Left lung (tissue), 4 donors: ENCODE measurements at regions not wholly inside any gene's neighbourhood (a gene's known extent, or its start where the extent isn't known, plus 50 kb on each side); places are given as distances from the start of the nearest gene placed in this dataset.

Experiments used
- ATAC-seq: fragments of 200-7000 bp; cut with Tn5 transposase; one replicate; pipeline ENCODE4 v1.9.1; 2020; ENCODE audit warnings: moderate library complexity
- DNase-seq, 4 donors: peaks; one replicate each; pipeline ENCODE4 v3.0.0-alpha.2; 2013 to 2020
- H3K27ac ChIP-seq, 2 donors: fragments of 200-600 bp; sonication (generic) in 1 of 2; one replicate each; pipeline versions ENCODE4 v1.5.0 to v1.8.0; 2020 to 2021
- H3K27me3 ChIP-seq, 2 donors: fragments of 200-600 bp; sonication (generic) in 1 of 2; one replicate each; pipeline versions ENCODE4 v1.5.0 to v1.8.0; 2020 to 2021
- H3K36me3 ChIP-seq, 2 donors: fragments of 200-600 bp; sonication (generic) in 1 of 2; one replicate each; pipeline versions ENCODE4 v1.5.0 to v1.8.0; 2020 to 2021
- H3K4me1 ChIP-seq, 2 donors: fragments of 200-600 bp; one replicate each; pipeline ENCODE4 v1.8.0; 2021
- H3K4me3 ChIP-seq, 2 donors: fragments of 200-600 bp; sonication (generic) in 1 of 2; one replicate each; pipeline versions ENCODE4 v1.5.0 to v1.8.0; 2020 to 2021; ENCODE audit warnings: mild to moderate bottlenecking in 1 of 2
- H3K9me3 ChIP-seq, 2 donors: fragments of 200-600 bp; sonication (generic) in 1 of 2; one replicate each; pipeline versions ENCODE4 v1.5.0 to v1.8.0; 2020 to 2021
- CTCF ChIP-seq, 2 donors: fragments of 200-600 bp; sonication (generic) in 1 of 2; IDR thresholded peaks; one replicate each; pipeline versions ENCODE4 v1.5.0 to v1.8.0; 2021; ENCODE audit warnings: antibody characterized with exemption in 2 of 2
- intact Hi-C, 2 donors: fragments of 100-400 bp; cut with DNase I; formaldehyde crosslinking; loops; one replicate each; pipeline versions ENCODE4 v1.11.2 to v1.14.2; 2022
- donor health status: DM: no; HTN: yes; CAD: no.
- donor health status: DM: no; HTN: no; CAD: no.

- Histone ChIP-seq H3K4me1 (peaks cover 0 to 3% of the 10 kb centered on the region in 2 donors), H3K9me3 (no peaks in the 10 kb centered on the region), H3K4me3 (no peak overlapping the region), H3K27ac (peak overlapping the region; percentile 16 to 51), H3K27me3 (no peaks in the 10 kb centered on the region), H3K36me3 (no peaks in the 10 kb centered on the region)
- intact Hi-C loops = no loop called here
- ATAC-seq = peak; percentile 95
- peak in 1 of 4 donors; percentile 65 for DNase-seq
- TF ChIP-seq CTCF (IDR thresholded peaks at IDR 0.05) = no peak
These were observed 115.3 kb downstream of the ADSS2 start for GRCh38 chr1:244336232-244336899.

GRCh38 chr1:244337839-244338238 lies 113.9 kb downstream of the ADSS2 start:
- Histone ChIP-seq H3K36me3 (no peaks in the 10 kb centered on the region), H3K9me3 (no peaks in the 10 kb centered on the region), H3K4me3 (no peak overlapping the region), H3K4me1 (peaks cover 0 to 12% of the 10 kb centered on the region in 2 donors), H3K27ac (no peak overlapping the region), H3K27me3 (no peaks in the 10 kb centered on the region)
- no peak for DNase-seq
- intact Hi-C loops = no loop called here
- no peak for TF ChIP-seq CTCF (IDR thresholded peaks at IDR 0.05)
- ATAC-seq = no peak

- Histone ChIP-seq H3K9me3 (no peaks in the 10 kb centered on the region), H3K36me3 (no peaks in the 10 kb centered on the region), H3K4me3 (no peak overlapping the region), H3K4me1 (peaks cover 0 to 12% of the 10 kb centered on the region in 2 donors), H3K27me3 (no peaks in the 10 kb centered on the region), H3K27ac (no peak overlapping the region)
- no peak for TF ChIP-seq CTCF (IDR thresholded peaks at IDR 0.05)
- intact Hi-C loops = no loop called here
- DNase-seq = no peak
- no peak for ATAC-seq
These were observed 112.5 kb downstream of the ADSS2 start for GRCh38 chr1:244339073-244339692.

- ATAC-seq = no peak
- no peak for DNase-seq
- Histone ChIP-seq H3K27ac (no peak overlapping the region), H3K36me3 (no peaks in the 10 kb centered on the region), H3K4me1 (peaks cover 0 to 12% of the 10 kb centered on the region in 2 donors), H3K4me3 (no peak overlapping the region), H3K9me3 (no peaks in the 10 kb centered on the region), H3K27me3 (no peaks in the 10 kb centered on the region)
- intact Hi-C loops = no loop called here
- TF ChIP-seq CTCF (IDR thresholded peaks at IDR 0.05) = no peak
These were observed 111.9 kb downstream of the ADSS2 start for GRCh38 chr1:244339776-244340175.

- TF ChIP-seq CTCF (IDR thresholded peaks at IDR 0.05) = no peak
- DNase-seq (no peak), ATAC-seq (no peak)
- H3K36me3 ChIP-seq = no peaks in the 10 kb centered on the region
- H3K27ac ChIP-seq = no peak overlapping the region
- no peaks in the 10 kb centered on the region for H3K9me3 ChIP-seq
- H3K4me3 ChIP-seq = no peak overlapping the region
- intact Hi-C loops = no loop called here
- peaks cover 0 to 12% of the 10 kb centered on the region in 2 donors for H3K4me1 ChIP-seq
- H3K27me3 ChIP-seq = no peaks in the 10 kb centered on the region
These were observed 111.3 kb downstream of the ADSS2 start for GRCh38 chr1:244340396-244340795.
